Activated naive CD8-positive, alpha-beta T cell treated with anti-CD3 and anti-CD28 coated beads, Interleukin-2, amount 50 U/mL, for 24 hours (primary cell): ENCODE measurements at regions not wholly inside any gene's neighbourhood (a gene's known extent, or its start where the extent isn't known, plus 50 kb on each side); places are given as distances from the start of the nearest gene placed in this dataset.

Experiments
- ATAC-seq: fragments of 150-1000 bp; cut with Tn5 transposase; one replicate; pipeline ENCODE4 v1.10.0; 2021
- DNase-seq: peaks from one replicate; pipeline ENCODE4 v3.0.0; 2021
- H3K27ac Mint-ChIP-seq: one replicate; pipeline ENCODE4 v1.8.0; 2021; ENCODE audit warnings: mild to moderate bottlenecking, mixed read lengths
- H3K27me3 Mint-ChIP-seq: one replicate; pipeline ENCODE4 v1.8.0; 2021; ENCODE audit warnings: mixed read lengths
- H3K36me3 Mint-ChIP-seq: one replicate; pipeline ENCODE4 v1.8.0; 2021; ENCODE audit warnings: low read depth, mixed read lengths
- H3K4me1 Mint-ChIP-seq: one replicate; pipeline ENCODE4 v1.8.0; 2021; ENCODE audit warnings: mixed read lengths
- H3K4me3 Mint-ChIP-seq: one replicate; pipeline ENCODE4 v1.8.0; 2021; ENCODE audit warnings: mild to moderate bottlenecking, moderate library complexity, mixed read lengths
- H3K9me3 Mint-ChIP-seq: one replicate; pipeline ENCODE4 v1.8.0; 2021; ENCODE audit warnings: mixed read lengths

DNA sequence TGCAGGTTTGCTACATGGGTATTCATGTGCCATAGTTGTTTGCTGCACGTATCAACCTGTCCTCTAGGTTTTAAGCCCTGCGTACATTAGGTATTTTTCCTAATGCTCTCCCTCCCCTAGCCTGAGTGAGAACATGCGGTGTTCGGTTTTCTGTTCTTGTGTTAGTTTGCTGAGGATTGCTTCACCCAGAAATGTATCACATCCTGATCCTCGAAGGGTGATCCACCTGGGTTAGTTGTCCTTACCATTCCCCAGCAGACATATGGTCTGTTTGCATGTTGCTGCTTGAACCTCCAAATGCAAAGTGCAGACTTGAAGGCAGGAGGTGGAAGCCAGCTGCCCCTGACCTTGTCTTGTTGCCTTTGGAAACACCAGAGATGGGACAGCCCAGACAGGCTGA is 161.5 kb upstream of the WDR1 start:
- no peaks in the 10 kb centered on the region for H3K36me3 Mint-ChIP-seq
- H3K27ac Mint-ChIP-seq = no peak overlapping the region

GRCh38 chr4:10276152-10276551 is 159.6 kb upstream of the WDR1 start:
- Mint-ChIP-seq H3K4me1 (peaks cover 6% of the 10 kb centered on the region), H3K27me3 (no peaks in the 10 kb centered on the region), H3K9me3 (no peaks in the 10 kb centered on the region), H3K4me3 (no peak overlapping the region), H3K36me3 (no peaks in the 10 kb centered on the region), H3K27ac (no peak overlapping the region)
- DNase-seq (no peak), ATAC-seq (no peak)

More for the DNA sequence above, 161.5 kb upstream of the WDR1 start:
- DNase-seq = no peak
- Mint-ChIP-seq H3K4me1 (peaks cover 4% of the 10 kb centered on the region), H3K9me3 (no peaks in the 10 kb centered on the region), H3K27me3 (no peaks in the 10 kb centered on the region), H3K4me3 (no peak overlapping the region)
- no peak for ATAC-seq

DNA sequence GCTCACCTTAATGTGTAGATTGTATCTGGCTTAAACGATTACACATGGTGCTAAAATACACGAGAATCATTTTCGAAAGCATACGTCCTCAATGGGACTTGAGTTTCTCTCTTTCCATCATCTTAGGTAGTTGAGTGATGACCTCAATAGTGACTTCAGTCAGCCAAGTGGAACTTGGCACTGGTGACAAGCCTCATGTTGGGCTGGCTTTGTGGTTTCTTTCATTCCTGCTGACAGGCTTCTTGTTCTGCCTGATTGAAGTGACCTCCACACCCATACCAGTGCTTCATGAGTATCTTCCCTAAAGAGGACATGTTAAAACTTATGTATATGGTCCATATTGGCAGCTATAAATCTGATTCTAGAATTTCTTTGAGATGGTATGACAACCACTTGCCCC is 159.1 kb upstream of the WDR1 start:
- Mint-ChIP-seq H3K9me3 (no peaks in the 10 kb centered on the region), H3K27me3 (no peaks in the 10 kb centered on the region), H3K27ac (no peak overlapping the region), H3K4me1 (peaks cover 6% of the 10 kb centered on the region), H3K36me3 (no peaks in the 10 kb centered on the region), H3K4me3 (no peak overlapping the region)
- ATAC-seq = no peak
- no peak for DNase-seq

DNA sequence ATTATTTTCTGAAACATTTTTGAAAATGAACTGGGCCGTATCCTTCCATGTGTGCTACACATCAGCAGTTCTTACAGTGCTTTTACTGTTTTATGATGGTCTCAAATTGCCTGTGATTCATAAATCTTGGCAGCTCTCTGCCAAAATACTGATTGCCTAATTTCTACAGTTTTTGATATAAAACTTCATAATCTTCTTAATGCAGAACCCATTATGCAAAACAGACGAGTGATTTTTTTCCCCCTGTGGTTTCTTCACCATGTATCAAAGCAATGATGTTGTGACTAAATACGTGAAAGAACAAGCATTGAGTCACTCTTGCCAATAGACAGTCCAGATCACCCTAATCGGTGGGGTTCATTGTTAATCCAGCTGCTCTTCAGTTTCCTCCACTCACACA is 156.4 kb upstream of the WDR1 start:
- Mint-ChIP-seq H3K36me3 (no peaks in the 10 kb centered on the region), H3K4me3 (no peak overlapping the region), H3K4me1 (peaks cover 6% of the 10 kb centered on the region), H3K9me3 (no peaks in the 10 kb centered on the region), H3K27ac (no peak overlapping the region), H3K27me3 (no peaks in the 10 kb centered on the region)
- no peak for DNase-seq
- peak; percentile 81 for ATAC-seq

- no peak overlapping the region for H3K4me3 Mint-ChIP-seq
- ATAC-seq = no peak
- H3K9me3 Mint-ChIP-seq = no peaks in the 10 kb centered on the region
- no peaks in the 10 kb centered on the region for H3K36me3 Mint-ChIP-seq
- no peak for DNase-seq
- H3K27me3 Mint-ChIP-seq = no peaks in the 10 kb centered on the region
- peaks cover 6% of the 10 kb centered on the region for H3K4me1 Mint-ChIP-seq
- no peak overlapping the region for H3K27ac Mint-ChIP-seq
These were observed 155.9 kb upstream of the WDR1 start for GRCh38 chr4:10272511-10272910.

DNA sequence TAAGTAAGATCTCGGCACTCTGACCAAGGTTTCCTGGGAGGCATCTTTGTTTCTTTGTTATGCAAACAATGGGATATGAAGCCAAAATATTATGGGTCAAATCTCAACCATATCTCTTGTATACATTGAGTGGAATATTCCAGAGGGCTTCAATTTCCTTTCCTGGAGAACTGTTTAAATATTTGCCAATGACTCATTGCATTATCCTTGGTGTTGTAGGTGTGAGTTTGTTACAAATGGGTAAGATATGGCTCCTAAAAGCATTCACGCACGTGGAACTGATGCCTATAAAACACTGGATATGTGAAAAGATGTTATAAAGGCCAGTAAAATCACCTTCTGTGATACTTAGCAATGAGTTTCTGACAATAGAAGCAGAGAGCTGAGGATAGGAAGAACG is 150.5 kb upstream of the WDR1 start:
- ATAC-seq = no peak
- H3K9me3 Mint-ChIP-seq = no peaks in the 10 kb centered on the region
- H3K4me1 Mint-ChIP-seq = no peaks in the 10 kb centered on the region
- no peaks in the 10 kb centered on the region for H3K36me3 Mint-ChIP-seq
- DNase-seq = no peak
- H3K27me3 Mint-ChIP-seq = no peaks in the 10 kb centered on the region
- H3K4me3 Mint-ChIP-seq = no peak overlapping the region
- no peak overlapping the region for H3K27ac Mint-ChIP-seq

GRCh38 chr4:10260777-10261176 is 144.2 kb upstream of the WDR1 start:
- H3K27me3 Mint-ChIP-seq = peaks cover 3% of the 10 kb centered on the region
- no peaks in the 10 kb centered on the region for H3K9me3 Mint-ChIP-seq
- no peak for ATAC-seq
- no peaks in the 10 kb centered on the region for H3K36me3 Mint-ChIP-seq
- no peaks in the 10 kb centered on the region for H3K4me1 Mint-ChIP-seq
- H3K27ac Mint-ChIP-seq = no peak overlapping the region
- DNase-seq = no peak
- H3K4me3 Mint-ChIP-seq = no peak overlapping the region

- Mint-ChIP-seq H3K9me3 (no peaks in the 10 kb centered on the region), H3K27ac (no peak overlapping the region), H3K27me3 (peaks cover 3% of the 10 kb centered on the region), H3K4me3 (no peak overlapping the region), H3K4me1 (no peaks in the 10 kb centered on the region), H3K36me3 (no peaks in the 10 kb centered on the region)
- ATAC-seq (no peak), DNase-seq (no peak)
These were observed 143.4 kb upstream of the WDR1 start for GRCh38 chr4:10259976-10260375.

- ATAC-seq = no peak
- H3K27me3 Mint-ChIP-seq = peaks cover 3% of the 10 kb centered on the region
- DNase-seq = no peak
- no peaks in the 10 kb centered on the region for H3K36me3 Mint-ChIP-seq
- no peaks in the 10 kb centered on the region for H3K4me1 Mint-ChIP-seq
- H3K4me3 Mint-ChIP-seq = no peak overlapping the region
- no peaks in the 10 kb centered on the region for H3K9me3 Mint-ChIP-seq
- H3K27ac Mint-ChIP-seq = no peak overlapping the region
These were observed 139.6 kb upstream of the WDR1 start for GRCh38 chr4:10256203-10256602.

DNA sequence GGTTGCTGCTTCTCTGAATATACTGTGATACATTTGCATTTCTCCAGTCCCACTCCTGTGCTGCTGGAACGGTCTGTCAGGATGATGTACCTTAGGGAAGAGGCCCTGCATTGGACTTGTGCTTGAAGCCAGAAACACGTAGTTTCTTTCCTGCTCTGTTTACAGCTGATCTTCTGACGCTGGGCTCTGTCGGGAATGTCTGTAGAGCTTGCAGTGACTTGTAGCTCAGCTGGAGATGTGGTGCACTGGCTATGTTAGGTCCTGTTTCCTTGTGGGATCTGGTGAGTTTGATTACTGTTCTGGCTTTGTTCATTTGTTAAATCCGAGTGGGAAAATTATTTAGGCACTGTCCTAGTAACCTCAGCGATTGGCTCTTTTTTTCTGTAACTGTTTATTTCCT is 137.2 kb upstream of the WDR1 start:
- H3K4me1 Mint-ChIP-seq = no peaks in the 10 kb centered on the region
- peaks cover 5% of the 10 kb centered on the region for H3K27me3 Mint-ChIP-seq
- ATAC-seq (no peak), DNase-seq (no peak)
- H3K36me3 Mint-ChIP-seq = no peaks in the 10 kb centered on the region
- H3K27ac Mint-ChIP-seq = no peak overlapping the region
- H3K9me3 Mint-ChIP-seq = no peaks in the 10 kb centered on the region
- H3K4me3 Mint-ChIP-seq = no peak overlapping the region

GRCh38 chr4:10245751-10246150 is 129.2 kb upstream of the WDR1 start:
- peaks cover 10% of the 10 kb centered on the region for H3K27me3 Mint-ChIP-seq
- H3K9me3 Mint-ChIP-seq = no peaks in the 10 kb centered on the region
- no peaks in the 10 kb centered on the region for H3K4me1 Mint-ChIP-seq
- no peaks in the 10 kb centered on the region for H3K36me3 Mint-ChIP-seq
- no peak overlapping the region for H3K27ac Mint-ChIP-seq
- no peak overlapping the region for H3K4me3 Mint-ChIP-seq
- ATAC-seq (no peak), DNase-seq (no peak)

- peaks cover 9% of the 10 kb centered on the region for H3K27me3 Mint-ChIP-seq
- H3K4me1 Mint-ChIP-seq = no peaks in the 10 kb centered on the region
- no peaks in the 10 kb centered on the region for H3K36me3 Mint-ChIP-seq
- ATAC-seq (no peak), DNase-seq (no peak)
- H3K4me3 Mint-ChIP-seq = no peak overlapping the region
- H3K9me3 Mint-ChIP-seq = no peaks in the 10 kb centered on the region
- H3K27ac Mint-ChIP-seq = no peak overlapping the region
These were observed 127.3 kb upstream of the WDR1 start for GRCh38 chr4:10243856-10244255.

DNA sequence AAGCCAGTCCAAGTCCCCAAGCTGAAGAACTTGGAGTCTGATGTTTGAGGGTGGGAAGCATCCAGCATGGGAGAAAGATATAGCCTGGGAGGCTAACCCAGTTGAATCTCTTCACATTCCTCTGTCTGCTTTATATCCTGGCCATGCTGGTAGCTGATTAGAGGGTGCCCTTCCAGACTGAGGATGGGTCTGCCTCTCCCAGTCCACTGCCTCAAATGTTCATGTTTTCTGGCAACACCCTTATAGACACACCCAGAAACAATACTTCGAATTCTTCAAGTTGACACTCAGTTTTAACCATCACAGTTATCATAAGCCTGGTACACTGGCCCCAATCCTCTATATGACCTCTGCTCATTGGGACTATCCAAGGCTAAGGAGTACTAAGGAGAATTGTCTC is 124.1 kb upstream of the WDR1 start:
- H3K9me3 Mint-ChIP-seq = no peaks in the 10 kb centered on the region
- H3K4me1 Mint-ChIP-seq = no peaks in the 10 kb centered on the region
- no peaks in the 10 kb centered on the region for H3K36me3 Mint-ChIP-seq
- H3K27me3 Mint-ChIP-seq = no peaks in the 10 kb centered on the region
- no peak for ATAC-seq
- no peak for DNase-seq
- no peak overlapping the region for H3K27ac Mint-ChIP-seq
- H3K4me3 Mint-ChIP-seq = no peak overlapping the region

- no peak for ATAC-seq
- no peak for DNase-seq
- H3K9me3 Mint-ChIP-seq = no peaks in the 10 kb centered on the region
- H3K27me3 Mint-ChIP-seq = no peaks in the 10 kb centered on the region
- no peak overlapping the region for H3K4me3 Mint-ChIP-seq
- H3K36me3 Mint-ChIP-seq = no peaks in the 10 kb centered on the region
- H3K27ac Mint-ChIP-seq = no peak overlapping the region
- H3K4me1 Mint-ChIP-seq = no peaks in the 10 kb centered on the region
These were observed 123.5 kb upstream of the WDR1 start for GRCh38 chr4:10239982-10240654.

DNA sequence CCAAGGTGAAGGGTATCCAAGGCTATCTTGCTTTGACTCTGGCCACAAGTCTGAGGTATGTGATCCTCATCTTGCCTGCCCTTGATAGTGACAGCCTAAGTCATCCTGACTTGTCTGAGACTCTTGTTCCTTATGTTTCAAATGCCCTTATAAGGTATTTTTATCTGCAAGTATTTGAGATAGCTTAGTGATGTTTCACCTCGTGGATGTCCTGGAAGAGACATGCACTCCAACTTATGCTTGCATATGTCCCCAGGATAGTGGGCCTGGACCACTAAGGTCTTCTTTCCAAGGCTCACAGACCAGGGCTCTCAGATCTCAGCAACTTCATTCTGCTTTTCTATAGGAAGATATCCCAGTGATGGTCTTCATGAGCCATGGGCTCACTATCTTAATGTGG is 120.5 kb upstream of the WDR1 start:
- Mint-ChIP-seq H3K27ac (no peak overlapping the region), H3K4me1 (no peaks in the 10 kb centered on the region), H3K36me3 (no peaks in the 10 kb centered on the region), H3K4me3 (no peak overlapping the region), H3K27me3 (no peaks in the 10 kb centered on the region), H3K9me3 (no peaks in the 10 kb centered on the region)
- DNase-seq = no peak
- no peak for ATAC-seq

DNA sequence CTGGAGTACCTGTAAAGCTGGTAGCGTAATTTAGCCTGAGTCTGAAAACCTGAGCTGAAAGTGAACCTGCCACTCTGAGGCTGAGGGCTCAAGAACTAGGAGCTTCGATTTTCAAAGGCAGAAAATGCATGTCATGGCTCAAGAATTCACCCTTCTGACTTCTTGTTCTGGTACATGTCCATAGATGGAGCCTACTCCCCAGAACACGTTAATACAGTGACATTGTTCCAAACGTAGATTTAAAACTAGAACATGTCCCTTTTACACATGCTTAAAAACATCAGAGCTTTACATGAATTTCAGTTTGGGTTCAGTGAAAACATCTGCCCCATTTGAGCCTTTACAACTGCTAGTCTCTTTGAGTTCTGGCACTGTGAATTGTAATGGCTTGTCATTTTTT is 115.5 kb upstream of the WDR1 start:
- H3K4me3 Mint-ChIP-seq = no peak overlapping the region
- no peaks in the 10 kb centered on the region for H3K36me3 Mint-ChIP-seq
- no peaks in the 10 kb centered on the region for H3K4me1 Mint-ChIP-seq
- DNase-seq (no peak), ATAC-seq (no peak)
- H3K9me3 Mint-ChIP-seq = no peaks in the 10 kb centered on the region
- H3K27me3 Mint-ChIP-seq = no peaks in the 10 kb centered on the region
- no peak overlapping the region for H3K27ac Mint-ChIP-seq
